Hematopoietic multipotent progenitor cell treated with erythropoietin and hydrocortisone succinate and interleukin-3 and kit ligand, for 6 days (in vitro differentiated cells): ENCODE measurements at regions not wholly inside any gene's neighbourhood (a gene's known extent, or its start where the extent isn't known, plus 50 kb on each side); places are given as distances from the start of the nearest gene placed in this dataset.

Experiments used
- DNase-seq: peaks from one replicate; pipeline ENCODE4 v3.0.0-alpha.2; 2015

GRCh38 chr13:108360139-108360538 is 90.6 kb downstream of the TNFSF13B start:
- DNase-seq: no peak

- no peak for DNase-seq
Measured at GRCh38 chr13:108361769-108362168, 92.3 kb downstream of the TNFSF13B start.

- no peak for DNase-seq
Measured at GRCh38 chr13:108363666-108364065, 94.1 kb downstream of the TNFSF13B start.

- DNase-seq: no peak
Measured at GRCh38 chr13:108365255-108365654, 95.7 kb downstream of the TNFSF13B start.

GRCh38 chr13:108368250-108368905 is 98.9 kb downstream of the TNFSF13B start:
- peak; percentile 29 for DNase-seq

- DNase-seq: no peak
Measured at GRCh38 chr13:108369412-108369811, 99.9 kb downstream of the TNFSF13B start.

- no peak for DNase-seq
Measured at GRCh38 chr13:108375034-108375433, 105.5 kb downstream of the TNFSF13B start.

- DNase-seq: no peak
Measured at GRCh38 chr13:108375772-108376171, 106.3 kb downstream of the TNFSF13B start.

GRCh38 chr13:108376308-108376707 is 106.8 kb downstream of the TNFSF13B start:
- DNase-seq: no peak

GRCh38 chr13:108377646-108378206 is 108.2 kb downstream of the TNFSF13B start:
- no peak for DNase-seq

- no peak for DNase-seq
Measured at GRCh38 chr13:108383667-108384066, 114.1 kb downstream of the TNFSF13B start.

- no peak for DNase-seq
Measured at GRCh38 chr13:108387156-108387555, 117.6 kb downstream of the TNFSF13B start.

GRCh38 chr13:108402850-108403249 is 133.3 kb downstream of the TNFSF13B start:
- no peak for DNase-seq

GRCh38 chr13:108407495-108407894 is 138.0 kb downstream of the TNFSF13B start:
- peak; percentile 3 for DNase-seq

GRCh38 chr13:108408672-108409071 is 139.2 kb downstream of the TNFSF13B start:
- no peak for DNase-seq

- no peak for DNase-seq
Measured at GRCh38 chr13:108409730-108410129, 140.2 kb downstream of the TNFSF13B start.

- DNase-seq: no peak
Measured at GRCh38 chr13:108419768-108420167, 150.2 kb downstream of the TNFSF13B start.

GRCh38 chr13:108425056-108425455 is 155.5 kb downstream of the TNFSF13B start:
- no peak for DNase-seq

GRCh38 chr13:108426893-108427292 is 157.4 kb downstream of the TNFSF13B start:
- DNase-seq: no peak

- no peak for DNase-seq
Measured at GRCh38 chr13:108427355-108427754, 157.8 kb downstream of the TNFSF13B start.

- no peak for DNase-seq
Measured at GRCh38 chr13:108428691-108429090, 159.2 kb downstream of the TNFSF13B start.

- no peak for DNase-seq
Measured at GRCh38 chr13:108433976-108434755, 164.6 kb downstream of the TNFSF13B start.

- no peak for DNase-seq
Measured at GRCh38 chr13:108435393-108436149, 166.1 kb downstream of the TNFSF13B start.
